Renal cortex interstitium (tissue), 11 donors: ENCODE measurements at regions not wholly inside any gene's neighbourhood (a gene's known extent, or its start where the extent isn't known, plus 50 kb on each side); places are given as distances from the start of the nearest gene placed in this dataset.

Experiments
- DNase-seq, 11 donors: peaks; one replicate each; pipeline ENCODE4 v3.0.0-alpha.2; 2013; ENCODE audit warnings: low read depth in 9 of 11, low spot score in 4 of 11; ENCODE audit errors: extremely low read depth in 1 of 11

DNA sequence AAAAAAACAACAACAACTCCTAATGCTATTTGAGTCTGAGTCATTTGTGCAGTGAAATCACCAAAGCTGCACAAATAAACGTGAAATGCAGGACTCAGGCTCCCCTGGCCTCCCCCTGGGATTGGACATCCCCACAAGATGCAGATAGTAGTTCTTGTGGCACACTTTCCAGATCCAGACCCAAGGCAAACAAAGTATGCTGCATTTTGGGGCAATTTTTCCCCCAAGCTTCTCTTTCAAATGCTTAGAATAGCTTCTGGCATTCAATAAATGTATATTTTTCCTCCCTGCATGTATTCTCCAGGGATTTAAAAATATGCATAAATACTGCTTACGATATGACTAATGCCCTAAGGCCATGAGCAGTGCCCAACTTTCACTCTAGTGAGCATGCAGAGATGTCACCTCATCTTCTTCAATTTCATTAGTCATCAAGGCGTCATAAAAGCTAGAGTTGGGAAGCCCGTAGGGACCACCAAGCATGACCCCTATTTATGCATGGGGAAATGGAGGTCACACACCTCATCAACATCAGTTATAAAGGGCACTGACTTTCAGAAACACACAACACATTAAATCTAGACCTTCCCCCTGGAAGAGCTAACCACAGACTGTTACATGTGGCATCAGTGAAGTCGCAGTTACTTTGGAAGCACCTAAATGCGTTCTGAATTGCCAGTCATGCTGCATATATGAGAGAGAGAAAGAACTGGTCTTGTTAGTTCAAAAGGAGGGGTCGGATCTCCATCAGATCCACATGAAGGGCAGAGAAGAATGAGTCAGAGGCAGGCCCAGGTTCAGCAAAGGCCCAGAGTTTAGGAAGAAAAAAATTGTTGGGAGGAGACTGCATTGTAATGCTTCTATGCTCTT, 374.1 kb downstream of the LPIN1 start:
- no peak for DNase-seq

DNA sequence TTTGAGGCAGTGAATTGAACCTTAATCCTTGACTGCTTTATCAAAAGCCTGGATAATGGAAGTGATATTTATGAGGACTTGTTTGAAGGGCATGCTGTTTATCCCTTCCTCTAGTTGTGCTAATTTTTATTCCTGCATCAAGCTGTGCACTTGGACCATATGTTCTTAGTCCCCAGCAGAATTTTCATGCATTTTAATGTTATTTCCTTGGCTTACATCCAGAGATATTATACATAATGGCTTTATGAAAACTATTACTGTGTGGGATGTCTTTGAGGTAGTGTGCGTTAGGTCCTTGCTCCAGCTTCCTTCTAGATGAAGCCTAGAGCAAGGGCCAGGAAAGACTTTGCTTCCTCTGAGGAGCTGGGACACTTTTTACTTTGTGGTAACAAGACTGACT, 378.4 kb downstream of the LPIN1 start:
- no peak for DNase-seq

DNA sequence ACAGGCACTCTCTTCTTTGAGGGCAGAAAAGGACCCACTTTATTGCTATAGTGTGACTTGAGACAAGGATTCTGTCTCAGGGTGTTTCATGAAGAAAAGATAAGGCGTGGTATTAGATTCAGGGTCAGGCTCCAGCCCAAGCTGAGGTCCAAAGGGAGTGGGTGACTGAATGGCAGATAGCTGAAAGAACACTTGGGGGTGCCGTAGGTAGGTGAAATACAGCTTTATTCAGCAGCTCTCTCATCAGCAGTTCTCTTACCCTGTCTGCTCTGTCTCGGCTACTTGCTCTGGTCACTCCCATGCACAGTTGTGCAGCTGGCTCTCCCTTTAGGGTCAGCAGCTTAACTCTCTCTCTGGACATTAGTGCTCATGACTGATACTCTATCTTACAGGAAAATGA, 379.9 kb downstream of the LPIN1 start:
- DNase-seq, result no peak

DNA sequence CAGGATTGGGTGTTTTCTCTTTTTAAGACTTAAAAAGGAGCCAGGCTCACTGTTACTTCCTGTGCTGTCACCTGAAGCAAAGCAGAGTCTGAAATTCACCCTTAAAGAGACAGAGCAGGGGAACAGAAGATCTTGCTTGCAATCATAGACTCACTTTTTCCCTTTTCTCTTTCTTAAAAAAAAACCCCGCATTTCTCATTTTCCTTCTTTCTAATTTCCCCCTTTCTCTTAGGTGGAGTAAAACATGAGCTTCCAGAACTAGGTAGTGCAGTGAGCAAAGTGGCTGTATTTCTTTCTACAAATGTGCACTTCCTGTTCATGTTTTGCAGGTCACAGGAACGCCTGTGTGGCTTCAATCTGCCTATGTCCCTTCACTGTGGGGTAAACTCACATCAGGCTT, 381.2 kb downstream of the LPIN1 start:
- no peak for DNase-seq

DNA sequence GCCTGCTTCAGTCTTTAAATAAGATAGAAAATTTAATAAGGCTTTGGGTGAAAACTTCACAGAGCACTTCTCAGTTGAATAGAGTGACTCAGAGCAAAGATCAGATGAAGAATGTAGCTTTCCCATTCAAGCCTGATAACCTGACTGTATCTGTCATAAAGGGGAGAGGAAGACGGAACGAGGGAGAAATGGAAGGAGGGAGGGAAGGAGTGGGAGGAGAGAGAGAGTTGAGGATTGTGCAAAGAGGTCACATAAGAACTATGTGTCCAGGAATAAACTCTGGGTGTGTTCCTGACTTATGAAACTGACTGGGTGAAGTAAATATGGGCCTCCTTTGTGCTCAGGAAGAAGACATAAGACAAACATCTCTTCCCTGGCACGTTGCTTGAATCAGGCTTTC, 385.5 kb downstream of the LPIN1 start:
- DNase-seq, result no peak

DNA sequence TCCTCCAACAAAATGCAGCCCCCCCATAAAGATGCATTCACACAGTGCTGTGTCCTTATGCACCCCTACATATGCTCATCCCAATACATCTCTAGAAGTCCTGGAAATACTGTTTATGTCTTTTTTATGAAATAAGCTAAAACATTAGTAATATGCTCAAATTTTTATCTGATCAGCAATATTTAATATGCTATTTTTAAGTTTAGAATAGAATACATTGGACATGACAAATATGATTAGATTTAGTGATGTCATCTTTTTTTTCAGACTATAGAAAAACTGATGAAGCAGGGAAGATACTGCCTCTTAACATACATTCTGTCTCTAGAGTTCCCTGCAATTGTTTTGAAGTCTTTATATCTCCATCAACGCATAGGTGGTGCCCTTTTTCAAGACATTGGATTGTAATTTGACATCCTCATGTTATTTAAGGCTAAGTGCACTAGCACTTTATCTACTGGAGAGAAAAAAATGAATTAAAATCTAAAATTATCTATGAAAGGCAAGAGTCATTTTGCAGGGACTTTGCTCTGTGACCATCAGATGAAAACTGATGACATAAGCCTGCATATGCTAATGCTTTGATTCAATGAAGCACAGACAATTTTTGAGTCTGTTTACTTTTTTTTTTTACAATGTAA, 395.3 kb downstream of the LPIN1 start:
- DNase-seq, result no peak

DNA sequence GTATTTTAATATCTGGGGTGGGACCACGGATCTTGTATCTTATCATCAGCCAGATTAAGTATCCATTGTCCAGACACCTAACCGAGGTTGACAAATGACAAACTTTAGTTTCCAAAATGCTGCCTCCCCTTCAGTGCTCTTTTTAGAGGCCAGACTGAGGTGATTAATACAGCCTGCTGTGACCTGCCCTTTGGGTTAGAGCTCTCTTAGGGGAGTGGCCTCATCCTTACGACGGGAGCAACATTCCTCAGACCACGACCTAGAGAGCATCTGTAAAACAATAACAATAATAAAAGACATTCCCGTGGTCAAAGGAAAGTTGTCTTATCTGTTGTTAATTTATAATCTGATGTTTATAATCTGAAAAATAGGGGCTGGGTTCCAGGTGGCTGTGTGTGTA, 405.3 kb downstream of the LPIN1 start:
- DNase-seq, result no peak

DNA sequence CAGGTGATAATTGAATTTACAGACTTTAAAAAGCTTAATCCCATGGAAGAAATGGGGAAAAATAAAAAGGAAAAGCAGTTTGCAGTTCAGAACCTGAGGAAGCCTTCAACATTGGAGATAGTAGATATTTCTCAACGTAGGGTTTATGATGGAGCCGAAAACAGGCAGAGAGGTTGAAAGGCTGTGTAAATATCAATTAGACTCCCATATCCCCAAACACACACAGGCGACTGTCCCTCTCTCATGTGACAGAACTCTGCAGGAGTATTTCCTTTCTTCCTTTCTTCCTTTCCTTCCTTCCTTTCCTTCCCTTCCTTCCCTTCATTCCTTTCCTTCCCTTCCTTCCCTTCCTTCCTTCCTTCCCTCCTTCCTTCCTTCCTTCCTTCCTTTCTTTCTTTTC, 406.5 kb downstream of the LPIN1 start:
- DNase-seq, result no peak

DNA sequence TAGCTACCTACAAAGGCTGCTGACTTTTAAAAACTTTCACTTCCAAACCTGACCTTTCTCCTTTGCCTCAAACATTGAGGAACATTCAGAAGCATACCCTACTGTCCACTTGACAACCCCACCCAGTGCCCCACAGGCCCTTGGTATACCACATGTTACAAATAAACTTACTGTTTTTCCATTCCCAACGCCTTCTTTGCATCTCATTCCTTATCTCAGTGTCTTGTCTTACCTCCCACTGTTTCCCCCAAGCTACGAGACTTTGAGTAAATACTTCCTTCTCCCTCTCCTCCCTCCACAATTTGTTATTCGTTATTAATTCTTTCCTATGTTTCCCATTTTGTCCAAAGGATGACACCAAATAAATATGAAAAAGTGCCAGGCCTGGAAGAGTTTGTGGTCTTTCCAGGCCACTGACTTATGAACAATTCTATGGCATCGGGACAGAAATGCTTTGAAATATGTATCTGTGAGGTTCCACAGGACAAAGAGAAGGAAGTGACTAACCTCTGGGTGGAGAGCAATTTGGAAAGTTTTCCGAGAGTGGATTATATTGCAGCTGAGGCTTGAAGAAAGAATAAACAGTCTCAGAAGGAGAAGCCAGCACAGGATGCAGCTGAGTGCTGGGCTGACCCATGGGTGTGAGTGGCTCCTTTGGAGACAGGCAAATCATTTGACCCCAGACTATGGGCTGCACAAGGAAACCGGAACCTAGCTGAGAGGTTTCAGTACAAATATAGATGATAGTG, 409.0 kb downstream of the LPIN1 start:
- DNase-seq, result no peak

DNA sequence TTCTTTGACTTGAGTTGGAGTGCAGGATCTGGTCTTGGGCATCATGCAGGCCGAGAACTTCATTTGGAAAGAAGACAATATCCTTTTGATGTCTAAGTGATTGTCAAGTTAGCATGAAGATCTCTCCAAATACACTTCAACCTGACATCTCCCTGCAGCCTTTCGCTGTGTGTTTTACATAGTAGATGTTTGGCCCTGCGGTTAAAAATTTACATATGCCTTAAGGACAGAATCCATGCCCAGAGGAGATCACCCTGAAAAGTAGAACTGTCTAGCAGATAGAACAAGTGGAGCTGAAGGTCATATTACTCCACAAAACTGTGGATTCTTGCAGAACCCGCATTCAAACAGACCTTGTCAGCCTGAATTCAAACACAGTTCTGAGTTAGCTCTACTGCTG, 409.9 kb downstream of the LPIN1 start:
- DNase-seq, result no peak

DNA sequence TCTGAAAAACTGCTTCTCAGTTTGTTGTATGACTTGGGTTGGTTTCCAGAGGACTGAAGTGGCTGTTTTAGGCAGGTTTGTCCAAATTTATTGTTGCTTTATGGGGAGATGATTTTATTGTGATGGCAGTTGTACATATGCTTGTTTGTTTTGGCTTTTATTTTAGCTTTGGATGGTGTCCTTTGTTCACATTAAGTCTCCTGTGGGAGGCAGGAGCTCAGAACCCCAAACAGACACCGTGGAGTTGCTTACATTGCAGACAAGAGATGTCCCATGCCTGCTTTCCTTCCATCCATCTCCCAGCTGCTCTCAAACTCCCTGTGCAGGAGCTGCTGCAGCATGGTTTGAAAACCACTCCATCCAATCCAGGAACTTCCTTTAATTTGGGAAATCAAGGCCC, 414.7 kb downstream of the LPIN1 start:
- DNase-seq, result no peak

DNA sequence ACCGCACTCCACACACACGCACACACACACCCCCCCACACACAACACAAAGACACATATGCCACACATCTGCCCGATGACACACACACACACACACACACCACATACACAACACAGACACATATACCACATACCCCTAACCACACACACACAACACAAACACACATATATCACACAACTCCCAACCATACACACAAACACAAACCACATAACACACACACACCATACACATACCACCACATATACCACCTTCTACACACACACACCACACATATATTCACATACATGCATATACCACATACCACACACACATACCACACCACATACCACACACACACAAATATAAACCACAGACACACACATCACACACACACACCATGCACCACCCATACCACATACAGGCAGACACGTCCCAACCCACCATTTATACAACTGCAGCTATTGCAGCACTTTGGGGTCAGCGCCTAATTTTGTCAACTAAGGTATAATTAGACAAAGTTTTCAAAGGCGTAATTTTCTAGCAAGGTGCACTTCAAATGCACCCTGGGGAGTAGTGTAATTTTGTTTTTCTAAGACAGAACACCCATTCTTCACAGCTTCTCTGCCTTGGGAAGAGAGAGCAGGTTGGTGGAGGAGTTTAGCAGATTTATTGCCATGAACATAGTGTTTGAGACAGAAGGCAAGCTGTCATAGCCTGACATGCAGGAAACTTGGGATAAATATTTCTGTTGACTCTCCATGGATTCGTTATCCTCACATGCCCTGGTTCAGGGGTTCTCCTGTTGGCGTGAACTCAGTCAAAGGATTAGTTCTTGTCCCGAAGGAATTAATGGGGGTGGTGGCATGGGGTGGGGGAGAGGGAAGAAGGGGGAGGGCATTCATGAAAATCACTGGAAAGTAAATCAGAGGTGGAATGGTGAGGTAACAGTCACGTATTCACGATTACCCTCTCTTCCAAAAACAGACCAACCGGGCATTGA, 416.1 kb downstream of the LPIN1 start:
- DNase-seq, result no peak

DNA sequence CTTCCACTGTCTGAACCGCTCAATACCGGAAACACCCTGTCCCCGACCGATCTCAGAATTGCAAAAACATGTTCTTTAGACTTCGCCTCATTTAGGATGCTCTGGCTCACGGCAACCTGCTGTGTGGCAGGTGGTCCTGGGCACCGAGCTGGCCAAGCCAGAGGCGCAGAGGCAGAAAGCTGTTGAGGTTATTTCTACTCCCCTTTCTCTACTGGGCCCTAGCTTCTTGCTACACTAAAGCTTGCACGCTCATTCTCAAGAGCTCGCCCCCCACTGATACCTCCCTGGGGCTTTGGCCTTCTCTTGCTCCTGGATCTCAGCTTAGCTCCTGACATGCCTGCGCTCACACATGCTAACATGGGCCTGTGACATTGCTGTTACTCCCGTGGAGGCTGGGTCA, 417.4 kb downstream of the LPIN1 start:
- DNase-seq, result no peak

DNA sequence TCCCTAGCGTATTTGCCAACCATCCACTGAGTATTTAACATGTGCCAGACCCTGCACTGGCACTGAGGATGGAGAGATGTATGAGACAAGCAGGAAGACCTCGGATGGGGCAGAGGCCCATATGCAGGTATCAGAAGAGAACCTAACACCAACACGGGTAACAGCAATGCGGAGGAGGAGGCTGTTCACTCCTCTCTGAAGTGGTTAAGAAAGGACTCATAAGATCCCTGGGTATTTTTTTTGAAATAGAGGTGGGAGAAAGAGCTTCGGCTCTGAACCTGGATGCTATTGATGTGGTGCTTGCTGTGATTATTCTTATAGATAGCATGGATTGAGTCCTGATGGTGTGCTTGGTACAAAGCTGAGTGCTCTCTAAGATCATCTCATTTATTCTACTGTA, 418.3 kb downstream of the LPIN1 start:
- DNase-seq, result no peak

DNA sequence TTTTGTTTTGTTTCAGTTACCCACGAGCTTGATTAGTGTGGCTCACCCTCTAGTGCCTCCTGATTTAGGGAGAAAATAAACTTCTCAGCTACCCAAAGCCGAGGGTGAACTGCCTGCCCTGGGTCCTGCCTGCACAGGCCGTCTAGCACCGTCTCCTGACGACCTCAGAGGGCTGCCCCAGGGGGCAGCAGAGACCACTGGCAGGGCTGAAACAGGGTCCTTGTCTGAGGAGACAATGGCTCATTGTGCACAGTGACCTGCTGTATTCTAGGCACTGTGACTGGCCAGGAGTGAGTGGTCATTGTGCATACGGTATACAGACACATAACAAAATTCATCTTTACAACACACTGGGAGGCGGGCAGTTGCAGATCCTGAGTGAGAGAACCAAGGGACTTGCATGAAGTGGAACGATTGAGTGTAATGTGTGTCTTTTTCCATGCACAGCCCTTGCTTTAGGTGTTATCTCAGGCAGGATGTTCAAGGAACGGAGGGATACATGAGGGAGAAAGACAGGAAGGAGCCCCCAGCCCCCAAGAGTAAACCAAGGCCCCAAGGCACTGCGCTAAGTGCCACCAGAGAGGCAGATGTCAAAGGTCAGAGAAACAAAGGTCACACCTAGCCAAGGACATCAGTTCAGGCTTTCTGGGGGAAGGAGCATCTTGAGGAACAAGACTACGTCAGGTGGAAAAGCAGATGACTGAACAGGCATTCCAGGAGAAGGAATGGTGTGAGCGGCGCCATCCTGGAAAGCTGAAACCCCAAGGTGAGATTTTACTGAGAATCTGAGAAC, 421.3 kb downstream of the LPIN1 start:
- DNase-seq, result peak in 1 of 11 donors; percentile 16

DNA sequence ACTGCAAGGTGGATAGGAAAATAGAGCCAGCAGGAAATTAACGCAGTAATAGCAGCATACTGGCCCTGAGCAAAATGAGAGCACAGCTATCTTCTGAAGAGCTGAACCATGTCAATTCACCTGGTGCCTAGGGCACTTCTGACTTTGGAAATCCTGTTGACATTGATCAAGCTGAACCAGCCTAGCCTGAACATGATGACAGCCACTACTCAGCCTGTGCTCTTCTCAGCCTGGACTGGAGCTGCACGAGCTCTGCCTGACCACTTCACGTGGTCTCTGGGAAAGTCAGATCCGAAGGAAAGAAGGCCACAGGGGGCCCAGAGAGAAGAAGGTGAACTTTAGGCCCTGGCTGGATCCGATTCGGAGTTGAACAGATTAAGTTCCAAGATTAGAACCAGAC, 421.9 kb downstream of the LPIN1 start:
- no peak for DNase-seq

DNA sequence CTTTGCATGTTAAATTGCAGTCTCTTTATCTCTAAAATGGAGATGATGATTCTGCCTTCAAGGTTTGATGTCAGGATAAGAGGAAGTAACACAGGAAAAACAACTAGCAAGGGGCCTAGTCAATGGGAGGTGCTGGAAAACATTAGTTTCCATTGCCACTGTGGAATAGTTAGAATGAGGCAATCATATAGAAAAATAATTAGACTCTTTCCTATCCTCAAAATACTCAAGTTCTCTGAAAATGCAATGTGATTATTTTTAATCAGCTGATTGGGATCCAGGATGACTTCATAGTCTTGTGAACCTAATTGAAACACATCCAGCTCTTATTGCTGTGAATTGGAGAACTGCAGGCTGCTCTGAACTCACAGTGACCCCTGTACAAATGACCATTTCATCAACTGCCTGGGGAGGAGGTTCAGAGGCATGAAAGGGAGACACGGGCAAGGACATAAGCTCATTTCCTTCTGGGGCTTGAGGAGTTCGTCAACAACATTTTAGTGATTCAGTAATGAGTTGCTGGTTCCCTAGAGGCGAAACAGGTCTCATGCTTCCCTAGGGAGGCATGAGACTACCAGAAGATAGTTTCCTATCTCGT, 422.5 kb downstream of the LPIN1 start:
- DNase-seq, result peak in 7 of 11 donors; percentile 38 to 69 (median 62)

DNA sequence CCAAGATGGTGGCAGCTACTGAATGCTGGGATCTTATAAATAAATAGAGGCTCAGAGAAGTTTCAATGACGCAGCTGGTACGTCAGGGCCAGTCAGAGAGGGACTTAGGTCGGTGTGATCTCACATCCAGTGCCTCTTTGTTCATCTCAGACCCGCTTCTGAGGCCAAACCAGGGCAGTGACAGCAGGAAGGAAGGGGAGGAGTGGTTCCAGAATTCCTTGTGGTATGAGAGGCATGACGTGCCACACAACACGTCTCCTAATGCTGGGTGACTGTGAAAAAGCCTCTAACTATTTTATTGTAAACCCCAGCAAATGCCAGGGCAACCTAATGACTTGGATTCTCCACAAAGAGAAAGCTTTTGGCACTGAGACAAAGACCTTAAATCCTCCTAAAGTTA, 423.3 kb downstream of the LPIN1 start:
- peak in 7 of 11 donors; percentile 31 to 72 (median 56) for DNase-seq
